Stimulated activated CD8-positive, alpha-beta memory T cell treated with anti-CD3 and anti-CD28 coated beads, Interleukin-12 subunit alpha, Interleukin-12 subunit beta, amount 100 ng/mL, for 1 hour (primary cell): ENCODE measurements at regions not wholly inside any gene's neighbourhood (a gene's known extent, or its start where the extent isn't known, plus 50 kb on each side); places are given as distances from the start of the nearest gene placed in this dataset.
"Not testable (repeated sequence)": the region's sequence is repeated elsewhere in the genome, so short reads cannot be mapped to it uniquely, and the experiment has no call there.

Source experiments
- DNase-seq: peaks from one replicate; pipeline ENCODE4 v3.0.0-alpha.2; 2020; ENCODE audit warnings: low read depth

GRCh38 chr16:86869288-86870022 lies 291.1 kb downstream of the FOXL1 start:
- DNase-seq: no peak

GRCh38 chr16:86870380-86870779 lies 292.0 kb downstream of the FOXL1 start:
- DNase-seq: no peak

- DNase-seq: no peak
Measured at GRCh38 chr16:86872131-86872530, 293.8 kb downstream of the FOXL1 start.

- DNase-seq: no peak
Measured at GRCh38 chr16:86872833-86873232, 294.5 kb downstream of the FOXL1 start.

GRCh38 chr16:86874141-86874540 lies 295.8 kb downstream of the FOXL1 start:
- no peak for DNase-seq

GRCh38 chr16:86876499-86876898 lies 298.1 kb downstream of the FOXL1 start:
- no peak for DNase-seq

GRCh38 chr16:86877108-86877507 lies 298.8 kb downstream of the FOXL1 start:
- DNase-seq: no peak

- DNase-seq: no peak
Measured at GRCh38 chr16:86877835-86878234, 299.5 kb downstream of the FOXL1 start.

GRCh38 chr16:86878236-86879080 lies 300.1 kb downstream of the FOXL1 start:
- DNase-seq: no peak

- no peak for DNase-seq
Measured at GRCh38 chr16:86879268-86879667, 300.9 kb downstream of the FOXL1 start.

- DNase-seq: no peak
Measured at GRCh38 chr16:86880316-86881117, 302.2 kb downstream of the FOXL1 start.

GRCh38 chr16:86881118-86881510 lies 302.8 kb downstream of the FOXL1 start:
- no peak for DNase-seq

- no peak for DNase-seq
Measured at GRCh38 chr16:86881861-86882273, 303.5 kb downstream of the FOXL1 start.

- no peak for DNase-seq
Measured at GRCh38 chr16:86882586-86883280, 304.4 kb downstream of the FOXL1 start.

- DNase-seq: no peak
Measured at GRCh38 chr16:86883583-86884389, 305.4 kb downstream of the FOXL1 start.

- no peak for DNase-seq
Measured at GRCh38 chr16:86884390-86884650, 306.0 kb downstream of the FOXL1 start.

GRCh38 chr16:86885139-86885538 lies 306.8 kb downstream of the FOXL1 start:
- no peak for DNase-seq

GRCh38 chr16:86886651-86887050 lies 308.3 kb downstream of the FOXL1 start:
- DNase-seq: no peak

- no peak for DNase-seq
Measured at GRCh38 chr16:86887416-86887815, 309.1 kb downstream of the FOXL1 start.

GRCh38 chr16:86888231-86889053 lies 310.1 kb downstream of the FOXL1 start:
- no peak for DNase-seq

- DNase-seq: not testable (repeated sequence)
Measured at GRCh38 chr16:86889054-86889366, 310.7 kb downstream of the FOXL1 start.
